Ecto neural progenitor cell (in vitro differentiated cells): ENCODE measurements at regions not wholly inside any gene's neighbourhood (a gene's known extent, or its start where the extent isn't known, plus 50 kb on each side); places are given as distances from the start of the nearest gene placed in this dataset.

Source experiments
- DNase-seq: peaks from one replicate; pipeline ENCODE4 v3.0.0-alpha.2; 2018; ENCODE audit warnings: low spot score

GRCh38 chr20:50242548-50242862 lies 51.9 kb downstream of the CEBPB start:
- no peak for DNase-seq

DNA sequence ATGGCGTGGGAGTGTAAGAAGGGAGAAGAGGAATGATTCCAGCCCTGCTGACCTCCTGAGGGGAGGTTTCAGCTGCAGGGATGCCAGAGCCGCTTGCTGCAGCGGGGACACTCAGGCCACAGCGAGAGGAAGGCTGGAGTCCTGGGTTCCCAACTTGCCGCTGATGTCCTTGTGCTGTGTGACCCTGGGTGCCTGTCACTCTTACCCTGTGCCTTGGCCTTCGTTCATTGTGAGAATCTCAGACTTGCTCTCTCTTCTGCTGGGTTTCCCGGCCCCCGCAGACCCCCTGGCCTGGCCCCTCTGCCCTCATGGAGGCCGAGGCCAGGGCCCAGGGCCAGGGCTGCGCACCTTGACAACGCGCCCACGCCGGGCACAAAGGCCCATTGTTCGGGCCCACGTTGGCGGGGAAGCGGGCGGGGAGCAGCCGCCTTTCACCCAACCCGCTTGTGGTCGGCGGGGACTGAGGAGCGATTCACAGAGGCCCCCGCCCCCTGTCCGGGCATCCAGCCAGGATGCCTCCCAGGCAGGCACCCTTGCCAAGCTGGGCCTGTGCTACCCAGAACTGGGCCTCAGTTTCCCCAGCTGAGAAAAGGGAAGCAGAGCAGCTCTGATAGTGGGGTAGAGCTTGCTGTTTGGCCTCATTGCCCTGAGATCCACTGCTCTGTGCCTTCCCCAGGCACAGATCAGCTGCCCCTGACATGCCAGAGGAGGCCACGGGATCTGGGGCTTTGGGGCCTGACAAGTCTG lies 52.4 kb downstream of the CEBPB start:
- DNase-seq = no peak

DNA sequence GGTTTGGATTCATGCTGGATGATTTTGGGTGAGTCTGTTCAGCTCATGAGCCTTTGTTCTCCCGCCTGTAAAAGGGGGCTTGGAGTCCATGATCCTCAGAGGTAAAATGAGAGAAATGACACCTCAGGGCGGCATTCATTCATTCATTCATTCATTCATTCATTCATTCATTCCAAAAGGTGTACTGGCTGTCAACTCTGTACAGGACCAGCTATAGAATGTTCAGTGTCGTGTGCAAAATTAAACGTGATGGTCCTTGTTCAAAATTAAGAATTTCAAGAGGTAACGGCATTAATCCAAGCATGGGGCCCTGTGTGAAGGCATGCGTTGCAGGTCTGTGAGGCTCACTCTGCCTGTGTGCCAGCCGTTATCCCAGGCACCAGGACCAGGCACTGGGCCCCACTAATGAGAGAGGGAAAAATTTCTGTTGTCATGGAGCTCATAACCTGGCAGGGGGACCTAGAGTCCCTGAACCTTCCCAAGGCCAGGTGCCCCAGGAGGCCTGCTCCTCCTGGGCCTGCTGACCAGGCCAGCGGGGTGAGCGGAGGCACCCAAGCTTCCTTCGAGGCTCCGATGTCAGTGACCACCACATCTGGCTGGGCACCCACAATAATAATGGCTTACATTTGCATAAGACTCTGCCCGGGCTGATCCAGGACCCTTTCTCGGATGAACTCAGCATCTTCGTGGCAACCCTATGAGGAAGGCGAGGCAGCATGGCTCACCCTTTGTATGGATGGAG lies 53.2 kb downstream of the CEBPB start:
- no peak for DNase-seq

GRCh38 chr20:50244352-50245149 lies 53.9 kb downstream of the CEBPB start:
- DNase-seq = no peak

DNA sequence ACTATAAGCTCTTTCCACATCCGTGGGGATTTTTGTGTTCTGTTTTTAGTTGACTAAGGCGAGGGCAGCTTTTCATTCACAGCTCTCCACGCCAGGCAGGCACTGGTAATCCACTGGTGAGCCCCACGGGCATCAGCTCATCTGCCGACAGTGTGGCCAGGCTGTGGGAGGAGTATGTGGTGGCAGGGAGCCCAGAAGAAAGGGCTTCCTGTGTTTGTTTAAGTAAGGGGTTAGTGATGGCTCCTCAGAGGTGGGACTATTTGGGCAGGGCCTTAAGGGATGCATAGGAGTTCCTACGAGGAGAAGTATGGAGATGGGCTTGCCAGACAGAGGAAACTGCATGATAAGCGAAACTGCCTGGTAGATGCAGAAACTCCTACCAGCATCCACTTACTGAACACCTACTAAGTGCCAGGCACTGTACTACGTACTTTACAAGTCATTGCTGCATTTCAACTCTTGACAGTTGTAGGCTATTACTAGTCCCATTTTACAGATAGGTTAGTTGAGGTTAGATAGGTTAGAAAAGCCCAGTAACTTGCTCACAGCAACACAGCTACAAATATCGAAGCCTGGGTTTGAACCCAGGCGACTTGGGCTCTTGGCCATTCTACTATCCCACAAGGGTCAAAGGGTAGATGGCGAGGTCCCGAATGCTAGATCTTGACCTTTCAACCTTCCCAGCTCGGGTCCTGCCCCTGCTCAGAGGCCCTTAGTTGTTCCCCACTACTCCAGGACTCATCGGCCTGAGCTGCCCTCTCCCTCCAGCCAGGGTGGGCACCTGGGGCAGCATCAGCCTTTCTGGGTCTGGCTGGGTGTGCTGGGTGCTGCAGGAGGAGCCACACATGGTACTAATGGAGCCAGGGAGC lies 55.1 kb downstream of the CEBPB start:
- DNase-seq = no peak

GRCh38 chr20:50246367-50247195 lies 56.0 kb downstream of the CEBPB start:
- no peak for DNase-seq

DNA sequence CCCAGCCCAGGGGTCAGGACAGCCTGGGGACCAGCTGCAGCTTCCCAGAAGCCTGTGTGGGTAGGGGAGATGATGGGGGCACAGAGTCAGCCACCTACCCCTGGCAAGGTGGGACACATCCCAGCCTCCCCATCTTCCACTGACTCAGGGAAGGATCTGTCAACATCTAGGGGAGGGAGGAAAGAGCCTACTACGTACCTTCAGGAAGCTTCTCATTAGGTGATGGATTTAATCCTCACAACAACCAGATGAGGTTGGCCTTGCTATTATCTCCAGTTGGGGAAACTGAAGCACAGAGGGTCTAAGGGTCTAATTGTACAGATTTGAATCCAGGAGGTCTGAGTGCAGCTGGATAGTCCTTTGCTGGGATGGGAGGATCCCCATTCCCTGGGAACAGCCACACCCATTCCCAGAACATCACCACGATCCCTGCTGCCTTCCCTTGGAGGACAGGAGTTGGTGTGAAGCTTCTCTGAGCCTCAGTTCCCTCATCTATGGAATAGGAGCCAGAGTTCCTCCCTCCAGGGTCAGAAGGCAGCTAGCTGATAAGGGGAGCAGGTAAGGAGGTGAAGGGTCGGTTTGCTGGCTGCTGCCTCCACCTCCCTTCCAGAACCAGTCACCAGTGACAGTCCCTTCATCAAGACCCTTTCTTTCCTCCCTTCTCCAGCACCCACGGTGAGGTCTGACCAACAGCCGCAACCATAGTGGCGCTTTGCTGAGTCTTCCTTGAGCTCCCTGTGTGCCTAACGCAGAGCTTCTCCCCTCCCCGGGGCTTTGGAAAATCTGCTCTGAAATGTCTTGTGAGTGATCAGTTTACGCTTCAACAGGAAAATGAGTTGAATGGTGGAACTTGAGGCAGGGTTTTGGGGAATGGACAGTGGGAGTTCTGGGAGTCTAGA lies 56.8 kb downstream of the CEBPB start:
- no peak for DNase-seq

DNA sequence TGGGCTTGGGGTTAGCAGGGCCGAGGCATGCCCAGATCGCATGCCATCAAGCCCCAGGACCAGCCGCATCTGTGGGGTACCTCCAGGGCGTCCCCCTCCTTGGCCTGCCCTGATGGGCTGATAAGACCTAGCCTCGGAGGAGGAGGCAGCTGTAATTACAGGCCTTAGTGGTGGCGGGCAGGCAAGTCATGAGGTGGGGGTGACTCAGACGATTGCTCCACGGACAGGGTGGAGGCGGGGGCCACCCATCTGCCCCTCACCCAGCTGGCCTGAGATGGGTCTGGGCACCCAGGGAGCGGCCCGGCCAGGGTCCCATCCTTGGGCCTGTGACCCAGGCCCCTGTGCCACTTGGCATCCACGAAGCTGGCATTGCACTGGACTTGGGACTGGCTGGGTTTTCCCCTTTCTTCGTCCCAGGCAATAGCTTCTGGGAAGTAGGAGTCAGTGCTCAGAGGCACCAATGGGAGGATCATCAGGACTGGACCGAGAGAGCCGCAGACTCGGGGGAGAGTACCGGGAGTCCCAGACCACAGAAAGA lies 57.5 kb downstream of the CEBPB start:
- DNase-seq = no peak

DNA sequence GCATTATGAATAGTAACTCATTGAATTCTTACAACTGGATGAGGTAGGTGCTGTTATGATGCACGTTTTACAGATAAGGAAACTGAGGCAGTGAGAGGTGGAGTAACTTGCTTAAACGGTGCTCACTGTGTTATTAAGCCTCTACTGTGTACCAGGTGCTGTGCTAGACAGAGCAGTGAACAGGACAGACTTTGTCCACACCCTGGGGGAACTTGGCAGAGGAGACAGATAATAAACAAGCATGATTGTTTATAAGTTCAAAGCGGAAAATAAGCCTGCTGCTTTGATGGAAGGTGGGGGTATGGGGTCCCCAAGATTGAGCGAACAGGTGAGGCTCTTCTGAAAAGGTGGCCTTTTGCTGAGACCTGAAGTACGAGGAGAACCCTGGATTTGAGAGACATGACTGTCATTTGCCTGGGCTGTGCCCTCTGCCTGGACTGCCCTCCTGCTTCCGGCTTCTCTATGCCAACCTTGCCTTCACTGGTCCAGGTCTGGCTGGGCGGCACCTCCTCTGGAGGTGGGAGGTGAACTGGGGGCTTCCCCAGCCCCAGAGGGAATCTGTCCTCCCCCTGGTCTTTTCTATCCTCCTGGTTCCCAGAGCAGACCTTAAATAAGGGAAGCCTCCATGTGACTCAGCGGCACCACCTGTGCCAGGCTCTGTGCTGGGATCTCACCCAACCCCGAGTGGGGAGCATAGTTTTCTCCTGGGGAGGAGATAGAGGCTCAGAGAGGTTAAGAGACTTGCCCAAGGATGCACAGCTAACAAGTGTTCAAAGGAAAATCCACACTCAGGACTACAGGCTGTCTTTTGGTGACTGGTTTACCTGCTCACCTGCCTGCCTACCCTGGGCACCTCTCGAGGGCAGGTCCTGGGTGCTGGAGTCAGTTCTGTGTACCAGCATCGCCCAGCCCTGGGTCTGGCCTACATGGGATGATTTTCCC lies 59.1 kb downstream of the CEBPB start:
- DNase-seq = no peak

DNA sequence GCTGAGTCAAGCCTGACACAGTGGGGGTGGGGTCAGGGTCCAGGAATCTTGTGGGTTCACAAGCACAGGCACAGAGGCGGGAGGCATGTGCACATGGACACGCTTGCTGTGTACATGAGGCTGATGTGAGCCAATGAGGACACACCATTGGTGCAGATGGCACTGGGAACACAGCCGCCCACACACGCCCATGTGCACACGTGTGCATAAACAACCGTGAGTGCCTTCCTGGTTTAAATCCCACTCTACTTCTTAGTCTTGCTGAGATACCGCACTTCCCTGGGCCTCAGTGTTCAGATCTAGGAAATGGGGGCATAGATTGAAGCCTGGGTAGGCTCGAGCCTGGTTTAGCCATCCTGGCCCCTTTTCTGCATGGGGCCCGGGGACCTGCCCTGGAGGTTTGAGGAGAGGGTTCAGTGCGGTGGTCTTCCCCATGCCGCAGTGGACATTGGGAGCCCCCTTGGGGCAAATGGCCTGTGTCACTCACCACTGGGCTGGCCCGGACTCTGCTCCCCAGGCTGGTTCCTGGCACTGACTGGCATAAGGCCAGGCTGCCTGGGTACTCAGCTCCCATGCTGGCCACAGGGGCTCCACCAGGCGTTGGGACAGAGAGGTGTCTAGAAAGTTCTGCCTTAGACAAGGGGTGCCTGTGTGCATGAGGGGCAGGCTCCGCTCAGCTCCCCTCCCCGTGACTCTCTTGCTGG lies 60.2 kb downstream of the CEBPB start:
- no peak for DNase-seq

GRCh38 chr20:50251383-50251748 lies 60.7 kb downstream of the CEBPB start:
- DNase-seq = no peak

DNA sequence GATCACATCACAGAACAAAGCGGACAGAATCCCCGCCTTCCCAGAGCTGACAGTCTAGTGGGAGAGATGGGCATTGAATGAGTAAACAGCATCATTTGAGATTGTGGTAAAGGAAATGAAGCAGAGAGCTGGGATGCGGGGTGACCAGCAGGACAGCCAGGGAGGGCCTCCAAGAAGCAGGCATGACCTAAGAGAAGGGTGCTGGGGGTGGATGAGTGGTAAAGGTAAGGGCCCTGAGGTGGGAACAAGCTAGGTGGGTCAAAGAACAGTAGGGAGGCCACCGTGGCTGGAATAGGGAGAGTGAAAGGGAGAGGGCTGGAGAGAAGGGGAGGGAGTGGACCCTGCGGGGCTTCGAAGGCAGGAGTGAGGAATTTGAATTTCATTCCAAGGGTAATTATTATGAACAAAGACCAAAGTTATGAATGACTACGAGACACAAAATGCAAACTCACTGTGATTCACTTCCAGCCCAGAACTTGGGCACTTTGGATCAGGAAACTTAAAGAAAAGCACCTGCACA lies 61.4 kb downstream of the CEBPB start:
- no peak for DNase-seq

- no peak for DNase-seq
Measured at GRCh38 chr20:50252701-50253100, 62.1 kb downstream of the CEBPB start.

DNA sequence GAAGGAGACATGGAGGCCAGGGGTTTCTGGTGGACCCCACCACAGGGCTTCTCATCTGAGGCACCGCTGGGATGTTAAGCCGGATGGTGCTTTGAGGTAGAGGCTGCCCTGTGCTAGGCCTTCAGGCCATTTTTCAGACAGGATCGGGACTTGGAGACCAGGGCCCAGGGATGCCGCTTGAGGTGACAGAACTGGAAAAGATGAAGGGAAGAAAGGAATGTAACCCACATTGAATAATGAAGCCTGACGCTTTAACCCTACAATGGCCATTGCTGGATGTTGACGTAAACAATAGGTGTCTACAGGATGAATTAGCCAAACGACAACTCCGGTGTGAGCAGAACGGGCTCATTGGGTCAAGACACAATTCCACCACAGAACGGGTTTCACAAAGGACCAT lies 62.5 kb downstream of the CEBPB start:
- DNase-seq = no peak

- DNase-seq = no peak
Measured at GRCh38 chr20:50254466-50255079, 63.9 kb downstream of the CEBPB start.

GRCh38 chr20:50256577-50256976 lies 65.9 kb downstream of the CEBPB start:
- DNase-seq = no peak

DNA sequence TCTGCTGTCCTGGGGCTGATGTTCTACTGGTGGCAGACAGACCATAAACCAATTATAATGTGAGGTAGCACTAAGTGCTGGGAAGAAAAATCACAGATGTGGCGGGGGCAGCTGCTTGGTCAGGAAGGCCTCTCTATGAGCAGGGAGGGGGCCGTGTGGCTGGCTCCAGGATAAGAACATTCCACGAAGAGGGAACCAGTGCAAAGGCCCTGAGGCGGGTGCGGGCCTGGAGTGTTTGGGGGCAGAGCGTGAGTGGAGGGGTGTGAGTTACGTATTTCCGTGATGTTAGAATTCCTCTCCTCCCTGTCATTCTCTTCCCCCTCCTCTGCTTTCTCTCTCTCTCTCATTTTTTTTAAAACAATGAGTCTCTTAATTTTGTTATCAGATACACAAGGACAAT lies 67.2 kb downstream of the CEBPB start:
- no peak for DNase-seq
